Hepatocyte (in vitro differentiated cells): ENCODE measurements at regions not wholly inside any gene's neighbourhood (a gene's known extent, or its start where the extent isn't known, plus 50 kb on each side); places are given as distances from the start of the nearest gene placed in this dataset.

Experiments
- DNase-seq: peaks from one replicate; pipeline ENCODE4 v3.0.0-alpha.2; 2016; ENCODE audit warnings: low spot score
- H2AFZ ChIP-seq: fragments of 200-600 bp; sonication (generic); 2 replicates; pipeline ENCODE4 v1.6.0; 2016; ENCODE audit warnings: antibody characterized with exemption, mild to moderate bottlenecking
- H3K27ac ChIP-seq: fragments of 200-600 bp; sonication (generic); 2 replicates; pipeline ENCODE4 v1.5.1; 2016; ENCODE audit warnings: mild to moderate bottlenecking
- H3K27me3 ChIP-seq: fragments of 200-600 bp; sonication (generic); 2 replicates; pipeline ENCODE4 v1.6.1; 2016
- H3K36me3 ChIP-seq: fragments of 200-600 bp; sonication (generic); replicated peaks from 2 replicates; pipeline ENCODE4 v1.5.1; 2016; ENCODE audit warnings: low read depth; ENCODE audit not compliant: insufficient read depth
- H3K4me1 ChIP-seq: fragments of 200-600 bp; sonication (generic); 2 replicates; pipeline ENCODE4 v1.5.1; 2016; ENCODE audit warnings: mild to moderate bottlenecking, moderate library complexity; ENCODE audit not compliant: insufficient read depth
- H3K4me2 ChIP-seq: fragments of 200-600 bp; sonication (generic); 2 replicates; pipeline ENCODE4 v1.6.0; 2016
- H3K4me3 ChIP-seq: fragments of 200-600 bp; sonication (generic); 2 replicates; pipeline ENCODE4 v1.5.1; 2016; ENCODE audit warnings: mild to moderate bottlenecking
- H3K79me2 ChIP-seq: fragments of 200-600 bp; sonication (generic); 2 replicates; pipeline ENCODE4 v1.6.0; 2017; ENCODE audit warnings: mild to moderate bottlenecking
- H3K9me2 ChIP-seq: fragments of 200-600 bp; sonication (generic); replicated peaks from 2 replicates; pipeline ENCODE4 v1.6.0; 2017; ENCODE audit warnings: mild to moderate bottlenecking; ENCODE audit not compliant: insufficient read depth
- H3K9me3 ChIP-seq: fragments of 200-600 bp; sonication (generic); 2 replicates; pipeline ENCODE4 v1.5.1; 2016; ENCODE audit warnings: low read depth, mild to moderate bottlenecking
- H4K20me1 ChIP-seq: fragments of 200-600 bp; sonication (generic); 2 replicates; pipeline ENCODE4 v1.6.0; 2016; ENCODE audit warnings: mild to moderate bottlenecking; ENCODE audit not compliant: insufficient read depth, poor library complexity, severe bottlenecking
- EZH2 ChIP-seq: fragments of 200-600 bp; sonication (generic); IDR thresholded peaks from 2 replicates; pipeline ENCODE4 v1.6.1; 2016; ENCODE audit warnings: antibody characterized with exemption, mild to moderate bottlenecking, borderline replicate concordance
- EZH2phosphoT487 ChIP-seq: fragments of 200-600 bp; sonication (generic); IDR thresholded peaks from one replicate; pipeline ENCODE4 v1.6.1; 2018; ENCODE audit warnings: antibody characterized with exemption, mild to moderate bottlenecking, low read depth, moderate library complexity; ENCODE audit not compliant: unreplicated experiment, severe bottlenecking
- WGBS: methylation state at CpG from one replicate; pipeline ENCODE4 v1.1.6; 2016; ENCODE audit warnings: low lambda C conversion rate; ENCODE audit errors: missing lambda C conversion rate; 5-methylcytosine and 5-hydroxymethylcytosine counted together
- TF ChIP-seq, protein P1 (sequence below): fragments of 200-600 bp; sonication (generic); IDR thresholded peaks from 2 replicates; pipeline ENCODE4 v1.5.1; 2016; ENCODE audit warnings: antibody characterized with exemption, mild to moderate bottlenecking; ENCODE audit not compliant: poor library complexity

DNA sequence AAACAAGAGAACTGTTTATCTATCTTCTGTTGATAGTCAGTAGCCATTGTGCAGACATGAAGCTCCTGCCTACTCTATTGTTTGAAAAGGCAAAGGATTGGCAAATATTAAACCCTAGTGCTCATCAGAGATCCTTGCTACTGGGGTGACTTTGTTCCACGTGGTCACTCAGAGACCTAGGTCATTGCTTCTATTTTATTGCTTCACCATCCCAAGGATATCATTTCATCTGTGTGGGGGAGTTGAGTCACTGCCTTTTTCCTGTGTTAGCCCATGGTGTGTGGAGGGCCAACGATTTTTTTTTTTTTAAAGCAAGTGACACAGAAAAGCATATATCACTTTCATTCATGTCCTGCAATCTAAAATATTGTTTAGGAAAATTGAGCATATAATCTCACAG is 254.1 kb upstream of the RXFP2 start:
- no peaks in the 10 kb centered on the region for H3K79me2 ChIP-seq
- peak; percentile 23 for DNase-seq
- no peak overlapping the region for H2AFZ ChIP-seq

DNA sequence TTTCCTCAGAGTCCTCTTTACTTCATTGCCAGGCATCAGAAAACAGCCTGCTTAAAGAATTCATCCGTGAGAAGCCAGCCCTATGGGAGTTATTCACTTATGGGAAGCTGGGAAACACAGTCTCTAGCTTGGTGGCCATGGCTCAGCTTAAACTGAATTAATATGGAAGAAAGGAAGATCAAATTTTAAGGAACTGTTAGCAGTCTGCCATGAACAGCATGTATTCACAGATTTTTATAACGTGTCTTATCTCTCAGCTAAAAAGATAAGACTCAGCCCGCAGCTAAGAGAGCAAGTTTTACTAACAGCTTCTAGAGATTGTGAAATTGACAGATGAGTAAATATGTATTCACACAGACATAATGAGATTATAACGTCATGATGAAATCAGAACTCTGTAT is 253.7 kb upstream of the RXFP2 start:
- H3K27me3 ChIP-seq = no peaks in the 10 kb centered on the region
- H2AFZ ChIP-seq = no peak overlapping the region
- H3K9me3 ChIP-seq = no peaks in the 10 kb centered on the region
- no peaks in the 10 kb centered on the region for H3K9me2 ChIP-seq
- peak overlapping the region; percentile 75 for H3K27ac ChIP-seq
- H3K4me3 ChIP-seq = no peak overlapping the region
- no peaks in the 10 kb centered on the region for H3K4me1 ChIP-seq
- H3K4me2 ChIP-seq = peak overlapping the region; percentile 28
- H3K36me3 ChIP-seq = no peaks in the 10 kb centered on the region
- WGBS = 16% methylated on average over 4 of the region's 4 CpGs
- no peak for TF ChIP-seq EZH2
- TF ChIP-seq EZH2phosphoT487 = no peak
- TF ChIP-seq, protein P1, sequence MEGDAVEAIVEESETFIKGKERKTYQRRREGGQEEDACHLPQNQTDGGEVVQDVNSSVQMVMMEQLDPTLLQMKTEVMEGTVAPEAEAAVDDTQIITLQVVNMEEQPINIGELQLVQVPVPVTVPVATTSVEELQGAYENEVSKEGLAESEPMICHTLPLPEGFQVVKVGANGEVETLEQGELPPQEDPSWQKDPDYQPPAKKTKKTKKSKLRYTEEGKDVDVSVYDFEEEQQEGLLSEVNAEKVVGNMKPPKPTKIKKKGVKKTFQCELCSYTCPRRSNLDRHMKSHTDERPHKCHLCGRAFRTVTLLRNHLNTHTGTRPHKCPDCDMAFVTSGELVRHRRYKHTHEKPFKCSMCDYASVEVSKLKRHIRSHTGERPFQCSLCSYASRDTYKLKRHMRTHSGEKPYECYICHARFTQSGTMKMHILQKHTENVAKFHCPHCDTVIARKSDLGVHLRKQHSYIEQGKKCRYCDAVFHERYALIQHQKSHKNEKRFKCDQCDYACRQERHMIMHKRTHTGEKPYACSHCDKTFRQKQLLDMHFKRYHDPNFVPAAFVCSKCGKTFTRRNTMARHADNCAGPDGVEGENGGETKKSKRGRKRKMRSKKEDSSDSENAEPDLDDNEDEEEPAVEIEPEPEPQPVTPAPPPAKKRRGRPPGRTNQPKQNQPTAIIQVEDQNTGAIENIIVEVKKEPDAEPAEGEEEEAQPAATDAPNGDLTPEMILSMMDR = no peak
- H4K20me1 ChIP-seq = no peaks in the 10 kb centered on the region
- H3K79me2 ChIP-seq = no peaks in the 10 kb centered on the region
- peak; percentile 43 for DNase-seq

More for the DNA sequence above, 254.1 kb upstream of the RXFP2 start:
- Histone ChIP-seq H3K36me3 (no peaks in the 10 kb centered on the region), H3K27me3 (no peaks in the 10 kb centered on the region), H3K9me3 (no peaks in the 10 kb centered on the region), H3K4me3 (no peak overlapping the region), H3K4me1 (no peaks in the 10 kb centered on the region), H3K9me2 (no peaks in the 10 kb centered on the region), H3K27ac (peak overlapping the region; percentile 75), H3K4me2 (peak overlapping the region; percentile 28), H4K20me1 (no peaks in the 10 kb centered on the region)
- 45% methylated on average over 2 of the region's 2 CpGs for WGBS
- no peak for TF ChIP-seq EZH2
- TF ChIP-seq, protein P1 = no peak
- no peak for TF ChIP-seq EZH2phosphoT487

DNA sequence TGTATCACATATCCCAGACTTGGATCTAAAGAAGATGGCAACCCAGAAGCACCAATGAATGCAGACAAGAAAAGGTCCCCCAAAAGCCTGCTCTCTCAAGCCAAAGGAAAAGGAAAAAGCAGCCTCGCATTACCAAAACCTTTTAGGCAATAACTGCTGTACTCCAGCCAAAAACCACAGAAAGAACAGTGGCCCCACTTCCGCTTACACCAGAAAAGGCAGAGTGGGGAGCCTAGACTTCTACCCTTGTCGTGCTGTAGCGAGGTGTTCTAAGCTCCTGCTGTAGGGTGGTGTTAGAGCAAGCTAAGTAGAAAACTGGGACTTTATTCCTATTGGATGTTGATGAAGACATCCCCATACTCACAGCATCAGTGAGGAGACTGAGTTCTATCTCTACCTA is 244.0 kb upstream of the RXFP2 start:
- Histone ChIP-seq H3K9me2 (no peaks in the 10 kb centered on the region), H2AFZ (no peak overlapping the region), H3K79me2 (no peaks in the 10 kb centered on the region), H4K20me1 (no peaks in the 10 kb centered on the region), H3K4me3 (no peak overlapping the region), H3K9me3 (no peaks in the 10 kb centered on the region), H3K27ac (no peak overlapping the region), H3K4me1 (no peaks in the 10 kb centered on the region), H3K4me2 (no peak overlapping the region), H3K36me3 (no peaks in the 10 kb centered on the region), H3K27me3 (no peaks in the 10 kb centered on the region)
- TF ChIP-seq, protein P1 = no peak
- TF ChIP-seq EZH2phosphoT487 (no peak), EZH2 (no peak)
- 91% methylated on average over 4 of the region's 4 CpGs for WGBS
- DNase-seq = no peak

DNA sequence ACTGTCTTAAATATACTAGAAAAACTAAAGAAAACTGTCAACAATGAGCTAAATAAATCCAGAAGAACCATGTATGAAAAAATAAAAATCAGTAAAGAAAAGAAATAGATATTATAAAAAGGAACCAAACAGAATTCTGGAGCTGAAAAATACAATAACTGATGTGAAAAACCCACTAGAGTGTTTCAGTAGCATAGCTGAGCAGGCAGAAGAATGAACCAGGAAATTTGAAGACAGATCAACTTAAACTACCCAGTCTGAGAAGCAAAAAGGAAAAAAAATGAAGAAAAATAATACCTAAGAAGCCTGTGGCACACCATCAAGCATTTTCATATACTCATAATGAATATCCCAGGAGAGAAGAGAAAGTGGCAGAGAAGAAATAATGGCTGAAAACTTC is 240.1 kb upstream of the RXFP2 start:
- no peak for DNase-seq
- no peak overlapping the region for H3K4me2 ChIP-seq
- TF ChIP-seq EZH2 (no peak), EZH2phosphoT487 (no peak)
- TF ChIP-seq, protein P1 = no peak
- no peaks in the 10 kb centered on the region for H3K36me3 ChIP-seq
- no peak overlapping the region for H3K27ac ChIP-seq
- no peaks in the 10 kb centered on the region for H3K4me1 ChIP-seq
- no peaks in the 10 kb centered on the region for H3K9me2 ChIP-seq
- no peaks in the 10 kb centered on the region for H4K20me1 ChIP-seq
- H3K79me2 ChIP-seq = no peaks in the 10 kb centered on the region
- no peaks in the 10 kb centered on the region for H3K27me3 ChIP-seq
- no peak overlapping the region for H3K4me3 ChIP-seq
- H2AFZ ChIP-seq = no peak overlapping the region
- peaks cover 5% of the 10 kb centered on the region for H3K9me3 ChIP-seq
